Erythroblast (primary cell): ENCODE measurements at regions not wholly inside any gene's neighbourhood (a gene's known extent, or its start where the extent isn't known, plus 50 kb on each side); places are given as distances from the start of the nearest gene placed in this dataset.

Experiments used
- GATA1 ChIP-seq: IDR thresholded peaks from 2 replicates; pipeline ENCODE4 v1.6.1; 2011; ENCODE audit warnings: low read depth, mild to moderate bottlenecking, control low read depth, low read length, moderate library complexity
- POLR2A ChIP-seq: IDR thresholded peaks from 2 replicates; pipeline ENCODE4 v1.6.1; 2011; ENCODE audit warnings: mild to moderate bottlenecking, low read length

DNA sequence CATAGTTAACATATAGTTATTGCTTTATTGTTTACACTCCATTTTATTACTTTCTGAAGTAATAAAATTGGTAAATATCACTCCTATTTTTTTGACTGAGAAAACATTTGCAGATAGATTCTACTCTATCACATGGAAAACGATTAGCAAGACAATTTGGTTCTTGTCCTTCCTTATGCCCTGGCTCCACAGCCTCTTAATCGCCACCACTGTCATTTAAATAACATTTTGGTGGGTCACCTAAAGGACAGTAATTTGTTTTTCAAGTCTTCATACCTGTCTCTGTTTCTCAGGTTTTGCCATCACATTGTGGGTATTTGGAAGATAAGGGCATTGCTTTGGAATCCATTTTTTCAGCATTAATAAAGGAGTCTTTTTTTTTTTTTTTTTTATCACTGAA, 521.5 kb upstream of the IRAK1BP1 start:
- no peak for TF ChIP-seq POLR2A
- no peak for TF ChIP-seq GATA1
